ENCODE measurements at regions not wholly inside any gene's neighbourhood (a gene's known extent, or its start where the extent isn't known, plus 50 kb on each side); places are given as distances from the start of the nearest gene placed in this dataset.
A peak's percentile ranks its signal among the peaks of the same experiment; 100 is the strongest.

- H3K36me3 ChIP-seq, result no peaks in the 10 kb centered on the region
- TF ChIP-seq CTCF (IDR thresholded peaks at IDR 0.05; ENCODE audit: low read depth, low read length), result no peak
- no peaks in the 10 kb centered on the region for H3K27me3 ChIP-seq
- no peak overlapping the region for H3K4me3 ChIP-seq
- no peak for DNase-seq (ENCODE audit: low read depth in 1 of 2, low spot score in 1 of 2)
- H3K9me3 ChIP-seq (ENCODE audit: low read depth), result no peaks in the 10 kb centered on the region
- H3K27ac ChIP-seq, result no peak overlapping the region
- H3K4me1 ChIP-seq (ENCODE audit: low read depth), result no peaks in the 10 kb centered on the region
Observed at GRCh38 chr7:10268034-10268433, 705.6 kb upstream of the PHF14 start.

- Histone ChIP-seq H3K27ac (no peak overlapping the region), H3K9me3 (ENCODE audit: low read depth) (no peaks in the 10 kb centered on the region), H3K36me3 (no peaks in the 10 kb centered on the region), H3K4me1 (ENCODE audit: low read depth) (no peaks in the 10 kb centered on the region), H3K4me3 (no peak overlapping the region), H3K27me3 (no peaks in the 10 kb centered on the region)
- no peak for TF ChIP-seq CTCF (IDR thresholded peaks at IDR 0.05; ENCODE audit: low read depth, low read length)
- DNase-seq (ENCODE audit: low read depth in 1 of 2, low spot score in 1 of 2), result no peak
Observed at GRCh38 chr7:10282909-10283308, 690.8 kb upstream of the PHF14 start.

GRCh38 chr7:10284001-10284400 is 689.7 kb upstream of the PHF14 start:
- H3K27ac ChIP-seq, result no peak overlapping the region
- H3K4me3 ChIP-seq, result no peak overlapping the region
- no peaks in the 10 kb centered on the region for H3K27me3 ChIP-seq
- H3K4me1 ChIP-seq (ENCODE audit: low read depth), result no peaks in the 10 kb centered on the region
- TF ChIP-seq CTCF (IDR thresholded peaks at IDR 0.05; ENCODE audit: low read depth, low read length), result no peak
- H3K36me3 ChIP-seq, result no peaks in the 10 kb centered on the region
- no peaks in the 10 kb centered on the region for H3K9me3 ChIP-seq (ENCODE audit: low read depth)
- DNase-seq (ENCODE audit: low read depth in 1 of 2, low spot score in 1 of 2), result no peak

GRCh38 chr7:10299384-10299783 is 674.3 kb upstream of the PHF14 start:
- no peaks in the 10 kb centered on the region for H3K4me1 ChIP-seq (ENCODE audit: low read depth)
- no peaks in the 10 kb centered on the region for H3K9me3 ChIP-seq (ENCODE audit: low read depth)
- no peak overlapping the region for H3K27ac ChIP-seq
- DNase-seq (ENCODE audit: low read depth in 1 of 2, low spot score in 1 of 2), result no peak
- no peak for TF ChIP-seq CTCF (IDR thresholded peaks at IDR 0.05; ENCODE audit: low read depth, low read length)
- H3K27me3 ChIP-seq, result no peaks in the 10 kb centered on the region
- H3K4me3 ChIP-seq, result no peak overlapping the region
- no peaks in the 10 kb centered on the region for H3K36me3 ChIP-seq

GRCh38 chr7:10300577-10300976 is 673.1 kb upstream of the PHF14 start:
- Histone ChIP-seq H3K4me1 (ENCODE audit: low read depth) (no peaks in the 10 kb centered on the region), H3K4me3 (no peak overlapping the region), H3K36me3 (no peaks in the 10 kb centered on the region), H3K27ac (no peak overlapping the region), H3K27me3 (no peaks in the 10 kb centered on the region), H3K9me3 (ENCODE audit: low read depth) (no peaks in the 10 kb centered on the region)
- peak in 1 of 2 donors; percentile 2 for DNase-seq (ENCODE audit: low read depth in 1 of 2, low spot score in 1 of 2)
- TF ChIP-seq CTCF (IDR thresholded peaks at IDR 0.05; ENCODE audit: low read depth, low read length), result no peak

- TF ChIP-seq CTCF (IDR thresholded peaks at IDR 0.05; ENCODE audit: low read depth, low read length), result no peak
- H3K4me1 ChIP-seq (ENCODE audit: low read depth), result no peaks in the 10 kb centered on the region
Observed at GRCh38 chr7:10308276-10308675, 665.4 kb upstream of the PHF14 start.

More at GRCh38 chr7:10308276-10308675, 665.4 kb upstream of the PHF14 start:
- Histone ChIP-seq H3K36me3 (no peaks in the 10 kb centered on the region), H3K27me3 (no peaks in the 10 kb centered on the region), H3K4me3 (no peak overlapping the region), H3K9me3 (ENCODE audit: low read depth) (no peaks in the 10 kb centered on the region), H3K27ac (no peak overlapping the region)
- no peak for DNase-seq (ENCODE audit: low read depth in 1 of 2, low spot score in 1 of 2)

Data from cardiac muscle cell (in vitro differentiated cells and primary cell).